SK-N-SH treated with all-trans-retinoic acid at 6 μM for 48 hours (cell line): ENCODE measurements at regions not wholly inside any gene's neighbourhood (a gene's known extent, or its start where the extent isn't known, plus 50 kb on each side); places are given as distances from the start of the nearest gene placed in this dataset.

ENCODE experiments used
- ESRRG ChIP-seq: fragments of 250-450 bp; sonication (Bioruptor Pico); IDR thresholded peaks from 2 replicates; pipeline ENCODE4 v1.6.1; 2021; ENCODE audit warnings: mild to moderate bottlenecking
- ISL1 ChIP-seq: fragments of 250-450 bp; sonication (Bioruptor Pico); IDR thresholded peaks from 2 replicates; pipeline ENCODE4 v2.1.2; 2022; ENCODE audit warnings: mild to moderate bottlenecking, moderate library complexity
- RARB ChIP-seq: fragments of 250-450 bp; sonication (Bioruptor Pico); IDR thresholded peaks from 2 replicates; pipeline ENCODE4 v1.8.0; 2021; ENCODE audit warnings: mild to moderate bottlenecking, moderate library complexity
- TCF4 ChIP-seq: fragments of 250-450 bp; sonication (Bioruptor Pico); IDR thresholded peaks from 2 replicates; pipeline ENCODE4 v1.8.0; 2021; ENCODE audit warnings: mild to moderate bottlenecking, moderate library complexity, borderline replicate concordance
- ZFP30 ChIP-seq: fragments of 450-650 bp; formaldehyde crosslinking; IDR thresholded peaks from 2 replicates; pipeline ENCODE4 v1.5.0; 2022; ENCODE audit warnings: mild to moderate bottlenecking, moderate library complexity
- ZNF565 ChIP-seq: fragments of 450-650 bp; formaldehyde crosslinking; conservative IDR thresholded peaks from 2 replicates; pipeline ENCODE4 v1.5.0; 2020; ENCODE audit warnings: low read depth, mild to moderate bottlenecking, moderate library complexity
- ZNF70 ChIP-seq: fragments of 450-650 bp; formaldehyde crosslinking; IDR thresholded peaks from 2 replicates; pipeline ENCODE4 v1.5.0; 2020; ENCODE audit warnings: mild to moderate bottlenecking, moderate library complexity
- TF ChIP-seq, protein P1 (sequence below): fragments of 250-450 bp; sonication (Bioruptor Pico); IDR thresholded peaks from 2 replicates; pipeline ENCODE4 v1.8.0; 2020; ENCODE audit warnings: mild to moderate bottlenecking, moderate library complexity, borderline replicate concordance
- TF ChIP-seq, protein P2 (sequence below): fragments of 250-450 bp; sonication (Bioruptor Pico); IDR thresholded peaks from 2 replicates; pipeline ENCODE4 v1.5.1; 2020; ENCODE audit warnings: low read depth, mild to moderate bottlenecking, moderate library complexity
- TF ChIP-seq, protein P3 (sequence below): fragments of 250-450 bp; sonication (Bioruptor Pico); IDR thresholded peaks from 2 replicates; pipeline ENCODE4 v1.8.0; 2021; ENCODE audit warnings: low read depth, mild to moderate bottlenecking, moderate library complexity, borderline replicate concordance
- TF ChIP-seq, protein P4 (sequence below): fragments of 250-450 bp; sonication (Bioruptor Pico); IDR thresholded peaks from 2 replicates; pipeline ENCODE4 v1.5.0; 2020; ENCODE audit warnings: mild to moderate bottlenecking, moderate library complexity

DNA sequence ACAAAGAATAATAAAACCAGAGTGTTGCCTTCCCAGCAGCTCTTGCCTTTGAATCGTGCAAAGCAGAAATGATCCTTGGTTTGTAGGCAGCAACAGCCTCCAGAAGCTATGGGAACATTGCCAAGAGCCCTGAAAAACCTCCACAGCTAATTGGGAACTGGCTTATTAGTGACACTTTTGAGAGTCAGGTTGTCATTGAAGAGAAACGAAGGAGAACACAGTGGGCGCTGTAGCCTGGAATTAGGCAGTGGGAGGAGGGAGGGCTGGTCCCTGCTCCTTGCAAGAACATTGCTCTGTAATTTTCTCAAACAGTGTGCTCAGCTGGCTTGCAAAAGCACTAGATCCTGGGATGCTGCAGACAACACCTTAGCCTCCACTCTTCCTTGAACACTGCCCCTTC lies 331.5 kb upstream of the EMCN start:
- TF ChIP-seq ZNF70 (no peak), ZFP30 (no peak), ISL1 (CRISPR knock-in tag) (no peak), RARB (no peak), ZNF565 (no peak), ESRRG (CRISPR knock-in tag) (no peak), TCF4 (CRISPR knock-in tag) (no peak)
- TF ChIP-seq, protein P1, sequence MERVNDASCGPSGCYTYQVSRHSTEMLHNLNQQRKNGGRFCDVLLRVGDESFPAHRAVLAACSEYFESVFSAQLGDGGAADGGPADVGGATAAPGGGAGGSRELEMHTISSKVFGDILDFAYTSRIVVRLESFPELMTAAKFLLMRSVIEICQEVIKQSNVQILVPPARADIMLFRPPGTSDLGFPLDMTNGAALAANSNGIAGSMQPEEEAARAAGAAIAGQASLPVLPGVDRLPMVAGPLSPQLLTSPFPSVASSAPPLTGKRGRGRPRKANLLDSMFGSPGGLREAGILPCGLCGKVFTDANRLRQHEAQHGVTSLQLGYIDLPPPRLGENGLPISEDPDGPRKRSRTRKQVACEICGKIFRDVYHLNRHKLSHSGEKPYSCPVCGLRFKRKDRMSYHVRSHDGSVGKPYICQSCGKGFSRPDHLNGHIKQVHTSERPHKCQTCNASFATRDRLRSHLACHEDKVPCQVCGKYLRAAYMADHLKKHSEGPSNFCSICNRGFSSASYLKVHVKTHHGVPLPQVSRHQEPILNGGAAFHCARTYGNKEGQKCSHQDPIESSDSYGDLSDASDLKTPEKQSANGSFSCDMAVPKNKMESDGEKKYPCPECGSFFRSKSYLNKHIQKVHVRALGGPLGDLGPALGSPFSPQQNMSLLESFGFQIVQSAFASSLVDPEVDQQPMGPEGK (CRISPR knock-in tag), result no peak
- TF ChIP-seq, protein P2, sequence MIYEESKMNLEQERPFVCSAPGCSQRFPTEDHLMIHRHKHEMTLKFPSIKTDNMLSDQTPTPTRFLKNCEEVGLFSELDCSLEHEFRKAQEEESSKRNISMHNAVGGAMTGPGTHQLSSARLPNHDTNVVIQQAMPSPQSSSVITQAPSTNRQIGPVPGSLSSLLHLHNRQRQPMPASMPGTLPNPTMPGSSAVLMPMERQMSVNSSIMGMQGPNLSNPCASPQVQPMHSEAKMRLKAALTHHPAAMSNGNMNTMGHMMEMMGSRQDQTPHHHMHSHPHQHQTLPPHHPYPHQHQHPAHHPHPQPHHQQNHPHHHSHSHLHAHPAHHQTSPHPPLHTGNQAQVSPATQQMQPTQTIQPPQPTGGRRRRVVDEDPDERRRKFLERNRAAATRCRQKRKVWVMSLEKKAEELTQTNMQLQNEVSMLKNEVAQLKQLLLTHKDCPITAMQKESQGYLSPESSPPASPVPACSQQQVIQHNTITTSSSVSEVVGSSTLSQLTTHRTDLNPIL (CRISPR knock-in tag), result no peak
- TF ChIP-seq, protein P3, sequence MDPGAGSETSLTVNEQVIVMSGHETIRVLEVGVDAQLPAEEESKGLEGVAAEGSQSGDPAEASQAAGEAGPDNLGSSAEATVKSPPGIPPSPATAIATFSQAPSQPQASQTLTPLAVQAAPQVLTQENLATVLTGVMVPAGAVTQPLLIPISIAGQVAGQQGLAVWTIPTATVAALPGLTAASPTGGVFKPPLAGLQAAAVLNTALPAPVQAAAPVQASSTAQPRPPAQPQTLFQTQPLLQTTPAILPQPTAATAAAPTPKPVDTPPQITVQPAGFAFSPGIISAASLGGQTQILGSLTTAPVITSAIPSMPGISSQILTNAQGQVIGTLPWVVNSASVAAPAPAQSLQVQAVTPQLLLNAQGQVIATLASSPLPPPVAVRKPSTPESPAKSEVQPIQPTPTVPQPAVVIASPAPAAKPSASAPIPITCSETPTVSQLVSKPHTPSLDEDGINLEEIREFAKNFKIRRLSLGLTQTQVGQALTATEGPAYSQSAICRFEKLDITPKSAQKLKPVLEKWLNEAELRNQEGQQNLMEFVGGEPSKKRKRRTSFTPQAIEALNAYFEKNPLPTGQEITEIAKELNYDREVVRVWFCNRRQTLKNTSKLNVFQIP, result no peak
- TF ChIP-seq, protein P4, sequence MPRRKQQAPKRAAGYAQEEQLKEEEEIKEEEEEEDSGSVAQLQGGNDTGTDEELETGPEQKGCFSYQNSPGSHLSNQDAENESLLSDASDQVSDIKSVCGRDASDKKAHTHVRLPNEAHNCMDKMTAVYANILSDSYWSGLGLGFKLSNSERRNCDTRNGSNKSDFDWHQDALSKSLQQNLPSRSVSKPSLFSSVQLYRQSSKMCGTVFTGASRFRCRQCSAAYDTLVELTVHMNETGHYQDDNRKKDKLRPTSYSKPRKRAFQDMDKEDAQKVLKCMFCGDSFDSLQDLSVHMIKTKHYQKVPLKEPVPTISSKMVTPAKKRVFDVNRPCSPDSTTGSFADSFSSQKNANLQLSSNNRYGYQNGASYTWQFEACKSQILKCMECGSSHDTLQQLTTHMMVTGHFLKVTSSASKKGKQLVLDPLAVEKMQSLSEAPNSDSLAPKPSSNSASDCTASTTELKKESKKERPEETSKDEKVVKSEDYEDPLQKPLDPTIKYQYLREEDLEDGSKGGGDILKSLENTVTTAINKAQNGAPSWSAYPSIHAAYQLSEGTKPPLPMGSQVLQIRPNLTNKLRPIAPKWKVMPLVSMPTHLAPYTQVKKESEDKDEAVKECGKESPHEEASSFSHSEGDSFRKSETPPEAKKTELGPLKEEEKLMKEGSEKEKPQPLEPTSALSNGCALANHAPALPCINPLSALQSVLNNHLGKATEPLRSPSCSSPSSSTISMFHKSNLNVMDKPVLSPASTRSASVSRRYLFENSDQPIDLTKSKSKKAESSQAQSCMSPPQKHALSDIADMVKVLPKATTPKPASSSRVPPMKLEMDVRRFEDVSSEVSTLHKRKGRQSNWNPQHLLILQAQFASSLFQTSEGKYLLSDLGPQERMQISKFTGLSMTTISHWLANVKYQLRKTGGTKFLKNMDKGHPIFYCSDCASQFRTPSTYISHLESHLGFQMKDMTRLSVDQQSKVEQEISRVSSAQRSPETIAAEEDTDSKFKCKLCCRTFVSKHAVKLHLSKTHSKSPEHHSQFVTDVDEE (CRISPR knock-in tag), result no peak
